HG03575 (cell line): ENCODE measurements at regions not wholly inside any gene's neighbourhood (a gene's known extent, or its start where the extent isn't known, plus 50 kb on each side); places are given as distances from the start of the nearest gene placed in this dataset.

ENCODE experiments used
- ATAC-seq: cut with Tn5 transposase; IDR thresholded peaks from one replicate; pipeline ENCODE4 v1.9.1; 2021; ENCODE audit not compliant: unreplicated experiment, insufficient number of reproducible peaks, low FRiP score; ENCODE audit errors: extremely low read depth

DNA sequence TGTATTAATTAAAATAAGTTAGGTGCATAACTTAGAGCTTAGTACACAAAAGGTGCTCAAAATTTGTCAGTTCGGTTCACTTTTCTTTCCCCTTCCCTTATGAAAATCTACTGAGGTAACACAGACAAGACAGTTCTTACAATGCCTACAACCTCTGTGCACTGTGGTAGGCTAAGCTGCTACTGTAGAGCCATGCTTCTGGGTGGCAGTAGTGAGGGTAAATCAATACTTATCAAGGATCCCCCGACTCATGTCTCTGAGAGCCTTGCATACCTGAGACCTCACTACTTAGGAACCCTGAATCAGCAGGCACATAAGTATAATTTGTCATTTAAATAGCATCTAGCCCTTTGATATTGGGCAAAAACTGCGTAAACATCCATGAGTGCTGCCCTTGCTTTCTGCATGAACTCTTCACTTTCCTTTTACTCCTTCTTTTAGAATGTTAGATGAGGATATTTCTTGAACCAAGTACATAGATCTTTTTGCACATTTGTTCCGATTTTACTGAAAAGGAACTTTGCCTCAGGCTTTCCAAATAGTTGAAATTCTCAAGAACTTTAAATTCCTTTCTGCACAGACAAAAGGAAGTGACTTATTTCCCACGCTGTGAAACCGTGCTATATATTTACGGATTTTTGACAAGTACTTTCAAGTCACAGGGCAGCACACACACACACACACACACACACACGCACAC lies 234.4 kb downstream of the TRIB2 start:
- no peak for ATAC-seq

DNA sequence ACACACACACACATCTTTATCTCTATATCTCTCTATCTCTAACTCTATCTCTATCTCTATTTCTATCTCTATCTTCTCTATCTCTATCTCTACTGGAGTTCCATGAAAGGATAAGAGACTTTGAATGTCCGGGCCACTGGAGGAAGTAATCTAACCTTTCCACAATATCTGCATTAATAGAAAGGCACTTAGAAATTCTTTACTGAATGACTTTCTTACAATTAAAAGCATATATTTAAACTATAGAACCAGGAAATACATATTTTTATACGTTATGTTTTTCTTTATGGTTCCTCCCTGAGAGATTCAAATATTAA lies 234.9 kb downstream of the TRIB2 start:
- no peak for ATAC-seq

DNA sequence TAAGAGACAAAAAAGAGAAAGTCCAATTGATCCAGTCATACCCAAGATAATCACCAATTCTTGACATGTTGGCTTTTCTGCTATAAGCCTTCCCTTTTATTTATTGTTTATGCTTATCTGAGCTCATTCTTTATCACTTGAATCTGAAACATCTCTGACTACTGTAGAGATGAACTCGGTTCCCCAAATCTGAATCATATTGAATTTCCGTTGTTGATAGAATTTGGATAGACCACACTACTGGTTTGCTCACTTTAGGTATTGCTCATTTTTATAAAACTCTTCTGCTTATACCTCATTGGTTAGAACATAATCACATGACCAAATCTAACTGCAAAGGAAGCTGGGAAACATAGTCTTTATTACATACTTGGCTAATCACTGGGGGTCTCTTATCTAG lies 236.9 kb downstream of the TRIB2 start:
- no peak for ATAC-seq

DNA sequence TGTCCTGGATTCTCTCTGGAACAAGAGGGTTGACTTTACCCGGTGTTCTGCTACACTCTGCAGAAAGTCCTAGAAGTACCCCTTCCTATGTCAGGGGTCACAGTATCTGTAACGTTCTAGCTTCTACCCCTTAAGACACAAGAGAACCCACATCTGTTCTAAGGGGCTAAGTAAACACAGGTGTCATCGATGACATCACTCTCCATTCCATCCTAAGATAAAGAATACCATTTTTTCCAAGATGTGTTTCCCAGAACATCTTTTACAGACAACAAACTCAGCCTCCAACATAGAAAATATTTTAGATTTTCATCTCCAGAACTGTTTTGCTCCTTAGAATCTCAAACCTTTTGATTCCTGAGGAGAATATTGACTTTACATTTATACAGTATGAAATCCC lies 239.1 kb downstream of the TRIB2 start:
- ATAC-seq: no peak

DNA sequence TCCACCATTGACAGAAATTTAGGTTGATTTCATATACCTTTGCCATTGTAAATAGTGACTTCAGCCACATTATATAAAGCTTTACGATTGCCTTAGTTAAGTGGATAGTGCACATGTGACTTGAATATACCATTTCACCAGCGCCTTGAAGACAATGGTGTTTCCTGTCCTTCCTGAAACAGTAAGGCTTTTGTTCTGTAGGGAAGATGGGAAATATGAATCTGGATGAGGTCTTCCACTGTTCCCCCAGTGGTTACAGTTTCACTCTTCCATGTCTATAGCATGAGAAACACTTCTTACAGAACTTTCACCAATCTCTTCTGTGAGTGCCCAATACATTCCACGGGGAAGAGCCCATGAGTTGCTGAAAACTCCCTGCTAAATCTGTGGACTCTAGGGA lies 240.5 kb downstream of the TRIB2 start:
- ATAC-seq: no peak

DNA sequence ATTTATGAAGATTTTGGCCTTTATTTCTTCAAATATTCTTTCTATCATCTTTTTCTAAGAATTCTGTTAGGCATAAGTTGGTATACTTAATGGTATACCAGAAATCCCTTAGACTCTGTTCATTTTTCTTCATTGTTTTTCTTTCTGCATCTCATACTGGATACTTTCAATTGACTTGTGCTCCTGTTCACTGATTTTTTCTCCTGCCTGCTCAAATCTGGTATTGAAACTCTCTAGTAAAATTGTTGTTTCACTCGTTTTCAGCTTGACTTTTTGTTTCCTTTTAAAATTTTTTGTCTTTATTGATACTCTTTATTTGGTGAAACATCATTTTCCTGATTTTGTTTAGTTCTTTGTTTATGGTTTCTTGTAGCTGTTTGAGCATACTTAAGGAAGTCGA lies 243.2 kb downstream of the TRIB2 start:
- ATAC-seq: no peak

DNA sequence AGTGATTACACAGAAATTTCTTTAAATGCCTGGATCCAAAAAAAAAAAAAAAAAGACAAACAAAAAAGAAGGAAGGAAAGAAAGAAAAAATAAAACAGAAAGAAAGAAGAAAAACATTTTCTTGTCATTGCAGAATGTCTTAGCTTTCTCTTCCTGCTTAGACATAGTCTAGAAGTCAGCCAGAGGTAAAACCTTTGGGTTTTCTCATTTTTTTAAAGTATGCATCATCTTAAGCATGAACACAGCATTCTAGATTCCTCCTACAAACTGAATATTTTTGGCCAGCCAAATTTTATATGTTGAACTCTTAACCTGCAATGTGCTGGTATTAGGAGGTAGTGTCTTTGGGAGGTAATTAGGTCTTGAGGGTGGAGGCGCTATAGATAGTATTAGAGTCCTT lies 243.9 kb downstream of the TRIB2 start:
- ATAC-seq: no peak

DNA sequence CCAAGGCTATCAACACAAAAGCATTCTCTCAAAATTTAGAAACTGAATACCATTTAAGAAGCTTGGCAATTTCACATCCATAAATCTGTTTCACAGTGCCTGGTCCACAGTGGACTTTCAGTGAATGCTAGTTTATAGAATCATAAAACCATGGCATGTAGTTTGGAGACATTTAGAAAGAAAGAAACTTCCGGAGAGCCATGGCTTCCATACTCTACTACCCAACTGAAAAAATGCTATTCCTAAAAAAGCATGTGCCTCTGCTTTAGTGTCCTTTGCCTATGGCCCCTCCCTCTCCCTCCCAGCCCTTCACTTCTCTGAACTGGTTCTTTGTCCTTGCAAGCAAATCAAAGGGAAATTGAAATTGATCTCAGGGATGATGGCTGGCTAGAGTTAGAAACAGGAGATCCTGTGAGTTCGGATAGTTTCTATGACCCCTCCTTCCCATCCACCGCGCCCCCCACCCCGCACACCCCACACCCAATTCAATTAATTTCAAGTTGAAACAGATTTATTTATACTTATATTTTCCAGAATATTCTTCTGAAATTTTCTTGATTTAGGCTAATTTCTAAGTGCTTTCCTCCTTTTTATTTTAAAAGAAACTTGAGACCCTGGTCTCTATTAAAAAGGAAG lies 248.3 kb downstream of the TRIB2 start:
- no peak for ATAC-seq

DNA sequence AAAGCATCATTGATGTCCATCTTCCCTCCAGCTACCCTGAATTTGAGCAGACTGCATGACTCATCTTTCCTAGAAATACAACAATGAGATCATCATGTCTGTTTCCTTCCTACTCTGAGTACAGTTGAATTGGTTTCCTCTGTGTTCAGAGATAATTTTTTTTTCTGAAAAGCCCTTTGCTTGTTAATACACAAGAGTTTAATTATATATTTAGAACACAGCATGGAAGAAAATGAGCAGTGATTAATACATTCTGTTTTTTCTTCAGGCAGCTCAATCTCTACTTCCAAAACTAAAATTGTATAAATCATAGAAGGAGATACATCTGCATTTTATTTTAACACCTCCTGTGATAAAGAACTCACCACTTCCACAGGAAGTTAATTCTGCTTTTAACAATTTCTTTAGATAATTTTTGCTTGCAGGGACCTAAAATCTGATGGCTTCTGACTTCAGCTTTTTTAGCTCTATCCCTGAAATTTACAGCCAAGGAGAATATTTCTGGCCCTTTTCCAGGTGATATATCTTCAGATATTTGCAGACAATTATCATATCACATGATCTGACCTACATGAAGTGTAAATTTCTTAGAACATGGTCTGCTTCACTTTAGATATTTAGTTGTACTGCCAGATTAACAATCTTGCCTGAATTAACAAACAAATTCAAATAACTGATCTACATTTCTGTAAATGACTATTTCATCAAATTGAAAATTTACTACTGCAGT lies 249.0 kb downstream of the TRIB2 start:
- ATAC-seq: no peak

DNA sequence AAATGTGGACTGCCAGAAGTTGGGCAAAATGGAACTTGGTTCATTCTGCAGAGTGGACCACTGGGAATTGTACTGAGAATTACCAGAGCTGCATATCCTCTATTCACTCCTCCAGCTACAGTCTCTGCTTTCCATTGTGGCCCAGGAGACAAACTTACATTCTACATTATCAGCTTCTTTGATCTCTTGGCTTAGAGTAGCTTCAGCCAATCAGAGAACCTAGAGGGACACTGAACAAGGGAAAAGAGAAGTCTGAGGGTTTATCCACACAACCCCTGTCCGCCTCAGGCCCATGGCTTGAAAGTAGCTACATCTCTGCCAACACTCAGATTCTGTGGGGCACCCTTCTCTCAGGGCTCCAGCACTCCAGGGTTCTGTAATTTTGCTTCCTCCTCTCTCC lies 251.1 kb downstream of the TRIB2 start:
- ATAC-seq: no peak

DNA sequence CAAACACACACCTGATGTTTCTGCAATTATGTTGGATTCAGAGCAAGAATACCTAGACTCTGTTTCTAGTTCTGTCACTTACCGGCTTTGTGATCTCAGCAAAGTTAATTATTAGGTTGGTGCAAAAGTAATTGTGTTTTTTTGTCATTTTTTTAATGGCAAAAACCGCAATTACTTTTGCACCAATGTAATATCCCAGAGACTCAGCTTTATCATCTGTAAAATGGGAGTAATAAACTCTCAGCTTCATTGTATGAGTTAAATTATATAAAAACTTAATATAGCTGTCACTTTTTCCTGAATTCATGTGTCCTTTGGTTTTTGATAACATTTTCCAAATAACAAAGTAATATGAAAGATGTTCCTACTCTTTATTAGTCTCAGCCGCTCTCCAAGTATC lies 251.7 kb downstream of the TRIB2 start:
- ATAC-seq: no peak

DNA sequence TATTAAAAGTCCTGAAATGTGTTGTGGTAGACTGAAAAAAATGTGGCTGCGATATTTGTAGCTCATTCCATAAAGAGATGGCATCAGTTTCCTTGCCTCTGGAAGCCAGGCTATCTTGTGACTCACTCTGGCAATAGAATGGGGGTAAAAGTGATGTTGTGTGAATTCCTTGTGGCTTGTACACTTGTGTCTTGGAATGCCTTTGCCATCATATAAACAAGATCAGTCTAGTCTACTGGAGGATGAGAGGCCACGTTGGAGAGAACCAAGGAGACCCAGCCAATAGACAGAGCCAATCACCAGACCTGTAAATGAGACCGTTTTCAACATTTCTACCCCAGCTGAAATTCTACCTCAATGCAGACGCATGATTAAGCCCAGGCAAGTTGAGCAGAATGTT lies 254.1 kb downstream of the TRIB2 start:
- ATAC-seq: no peak

DNA sequence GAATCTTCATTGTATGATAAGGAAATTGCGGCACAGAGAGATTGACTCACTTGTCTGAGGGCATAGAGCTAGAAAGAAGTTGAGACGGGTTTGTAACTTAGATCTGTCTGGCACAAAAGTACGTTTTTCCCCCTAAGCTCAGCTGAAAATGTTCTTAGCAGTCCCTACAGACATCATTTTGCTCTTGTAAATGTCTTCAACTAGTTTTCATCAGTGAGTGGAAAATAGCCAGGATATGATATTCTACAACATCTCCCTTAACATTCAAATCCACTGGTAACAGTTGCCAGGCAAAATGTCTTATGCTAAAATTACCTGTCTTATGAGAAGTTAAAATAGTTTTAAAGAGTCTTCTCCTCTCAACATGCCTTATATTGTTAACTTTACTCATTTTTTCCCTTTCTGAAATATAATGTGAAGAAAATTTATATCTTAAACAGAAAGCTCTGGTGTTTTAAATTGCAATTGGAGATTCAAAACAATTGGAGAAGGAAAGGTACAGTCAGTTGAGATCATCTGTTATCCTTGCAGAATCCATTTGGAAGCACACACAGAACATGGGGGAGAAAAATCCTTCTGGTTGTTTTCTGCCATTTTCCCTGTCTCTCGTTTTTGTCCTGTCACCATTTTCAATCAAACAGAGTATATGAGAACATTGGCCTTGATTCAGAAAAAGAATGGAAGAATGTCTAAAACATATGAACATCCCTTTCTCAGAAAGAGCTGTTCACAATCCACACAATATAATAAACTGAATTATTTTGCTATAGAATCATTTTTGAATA lies 255.0 kb downstream of the TRIB2 start:
- no peak for ATAC-seq

DNA sequence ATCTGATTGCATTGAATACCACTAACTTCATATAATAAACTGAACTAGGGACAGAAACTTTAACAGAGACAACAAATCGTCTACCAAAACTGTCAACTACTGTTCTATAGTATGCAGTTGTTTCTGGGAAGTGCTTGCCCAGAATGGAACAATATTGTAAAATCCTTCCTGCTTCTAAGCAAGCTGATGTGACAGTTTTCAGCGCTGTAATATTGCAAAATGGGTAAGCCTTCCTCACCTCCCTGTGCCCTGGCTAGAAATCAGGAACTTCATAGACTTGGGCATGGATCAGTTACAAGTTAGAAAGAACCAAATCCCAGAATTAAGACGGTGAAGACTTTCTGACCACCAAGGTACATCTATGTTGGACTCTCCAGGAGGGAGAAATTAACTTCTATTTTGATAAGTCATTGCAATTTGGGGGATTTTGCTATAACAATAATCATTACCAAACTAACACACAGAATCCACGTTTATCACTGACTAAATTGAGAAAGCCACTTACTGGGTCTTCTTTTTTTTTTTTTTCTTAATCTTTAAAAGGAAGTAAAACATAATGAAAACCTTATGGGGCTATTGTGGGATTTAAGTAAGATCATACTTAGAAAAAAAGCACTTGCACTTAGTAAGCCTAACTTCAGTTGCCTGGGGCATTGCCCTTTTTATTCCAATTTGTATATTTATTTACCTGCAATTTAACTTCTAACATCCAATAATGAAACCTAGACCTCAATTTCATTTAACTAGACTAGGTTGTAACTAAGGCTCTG lies 261.5 kb downstream of the TRIB2 start:
- ATAC-seq: no peak

DNA sequence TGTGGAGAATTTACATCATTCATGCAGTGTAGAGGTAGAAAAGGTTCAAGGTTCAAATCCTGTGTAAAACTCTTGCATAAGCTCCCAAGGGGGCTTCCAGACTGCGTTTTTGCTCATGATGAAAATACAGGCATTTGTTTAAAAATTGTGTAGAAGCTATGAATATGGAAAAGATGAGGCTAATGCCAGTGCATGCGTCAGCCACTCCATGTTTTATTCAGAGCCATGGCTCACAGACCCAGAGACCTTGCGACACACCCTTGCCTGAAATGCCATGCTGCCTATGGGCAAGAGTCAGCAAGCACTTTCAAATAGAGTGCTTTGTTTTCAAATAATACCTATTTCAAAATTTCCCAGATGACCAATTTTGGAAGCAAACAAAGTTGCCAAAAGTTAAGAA lies 262.3 kb downstream of the TRIB2 start:
- no peak for ATAC-seq

DNA sequence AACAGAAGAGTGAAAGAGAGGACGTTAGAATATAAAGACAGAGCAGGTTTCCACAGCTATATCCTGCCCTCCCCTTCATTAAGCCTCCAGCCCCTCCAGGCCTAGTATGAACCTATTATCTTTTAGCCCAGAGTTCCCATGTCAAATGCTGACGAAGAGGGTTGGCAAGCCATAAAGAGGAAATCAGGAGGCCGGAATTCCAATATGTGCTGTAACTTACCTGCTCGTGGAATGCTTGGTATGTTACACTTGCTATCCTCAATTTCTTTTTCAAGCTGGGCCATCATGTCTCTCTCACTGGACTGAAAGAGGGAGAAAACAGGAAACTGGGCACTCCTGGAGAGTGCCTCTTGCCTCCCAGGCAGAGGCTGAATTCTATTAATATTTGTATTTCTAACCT lies 264.1 kb downstream of the TRIB2 start:
- no peak for ATAC-seq

DNA sequence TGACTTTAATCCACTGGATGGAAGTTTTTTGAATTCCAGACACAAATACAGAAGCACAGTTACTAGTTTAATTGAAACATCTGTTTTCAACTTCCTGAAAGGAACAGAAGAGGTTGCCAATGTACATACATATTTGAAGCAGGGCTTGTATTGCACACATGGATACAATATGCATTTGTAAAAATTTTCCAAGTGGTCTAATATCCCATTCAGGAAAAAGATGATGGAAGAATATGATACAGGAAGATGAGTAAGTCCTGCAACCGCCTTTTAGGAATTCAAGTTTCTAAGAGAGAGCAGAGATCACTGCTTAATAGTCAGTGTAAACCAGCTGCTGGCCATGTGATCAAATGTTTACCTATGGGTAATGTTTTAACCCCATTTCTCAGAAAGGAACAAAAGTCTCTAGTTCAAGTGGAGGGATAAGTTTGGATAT lies 265.4 kb downstream of the TRIB2 start:
- ATAC-seq: no peak

DNA sequence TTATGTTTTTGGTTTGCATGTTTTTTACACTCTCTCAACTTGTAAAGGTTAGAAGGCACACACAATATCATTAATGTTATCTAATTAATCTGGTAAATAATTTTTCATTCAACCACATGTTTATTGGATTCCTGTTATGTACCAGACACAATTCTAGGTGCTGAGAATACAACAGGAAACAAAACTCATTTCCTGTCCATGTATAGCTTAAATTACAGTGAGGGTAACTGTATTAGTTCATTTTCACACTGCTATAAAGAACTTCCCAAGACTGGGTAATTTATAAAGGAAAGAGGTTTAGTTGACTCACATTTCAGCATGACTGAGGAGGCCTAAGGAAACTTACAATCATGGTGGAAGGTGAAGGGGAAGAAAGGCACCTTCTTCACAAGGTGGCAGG lies 270.5 kb downstream of the TRIB2 start:
- ATAC-seq: no peak

DNA sequence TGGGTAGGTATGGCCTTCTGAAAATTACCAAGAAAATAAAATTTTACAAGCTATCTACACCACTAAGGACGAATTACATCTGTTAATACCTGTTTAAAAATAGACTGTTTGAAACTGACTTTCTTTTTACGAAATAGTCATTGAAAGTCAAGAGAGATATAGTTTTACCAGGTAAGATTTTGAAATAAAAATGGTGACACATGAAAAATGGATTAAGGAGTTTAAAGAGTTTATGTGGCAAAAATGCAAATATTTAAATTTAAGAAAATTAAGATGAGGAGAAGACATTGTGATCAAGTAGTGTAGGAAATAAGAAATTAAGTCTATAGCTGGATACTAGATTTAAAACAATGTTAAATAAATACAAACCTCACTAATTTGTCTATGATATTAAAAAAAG lies 271.5 kb downstream of the TRIB2 start:
- ATAC-seq: no peak
